K562 (cell line): ENCODE measurements at regions not wholly inside any gene's neighbourhood (a gene's known extent, or its start where the extent isn't known, plus 50 kb on each side); places are given as distances from the start of the nearest gene placed in this dataset.

Source experiments
- ATF6 ChIP-seq: sonication (generic); formaldehyde crosslinking; IDR thresholded peaks from 2 replicates; pipeline ENCODE4 v1.4.0; 2020; ENCODE audit warnings: mild to moderate bottlenecking, missing genetic modification reagents
- MAFG ChIP-seq: fragments of 450-650 bp; conservative IDR thresholded peaks from 2 replicates; pipeline ENCODE4 v1.6.1; 2016; ENCODE audit warnings: missing genetic modification characterization, missing compliant biosample characterization
- MTA2 ChIP-seq: fragments of 450-650 bp; IDR thresholded peaks from 2 replicates; pipeline ENCODE4 v1.6.1; 2016; ENCODE audit warnings: low read depth
- NR2C2 ChIP-seq, 2 experiments: fragments of 200-800 bp in 1 of 2; sonication (Bioruptor generic) in 1 of 2; sonication (generic) in 1 of 2; formaldehyde crosslinking in 1 of 2; IDR thresholded peaks; 2 replicates each; pipeline versions ENCODE4 v1.6.1 to v1.8.0; 2016 to 2022; ENCODE audit warnings: mild to moderate bottlenecking in 1 of 2, missing compliant biosample characterization in 1 of 2, missing genetic modification characterization in 1 of 2, missing genetic modification reagents in 1 of 2
- PTRF ChIP-seq: fragments of 450-650 bp; IDR thresholded peaks from 2 replicates; pipeline ENCODE4 v1.6.1; 2016; ENCODE audit warnings: mild to moderate bottlenecking, missing genetic modification characterization, missing compliant biosample characterization
- SMAD1 ChIP-seq: fragments of 150-350 bp; IDR thresholded peaks from 2 replicates; pipeline ENCODE4 v1.6.1; 2014; ENCODE audit warnings: low read length, low read depth; ENCODE audit not compliant: partially characterized antibody
- SMAD4 ChIP-seq: fragments of 250-450 bp; sonication (Bioruptor Pico); conservative IDR thresholded peaks from 2 replicates; pipeline ENCODE4 v1.8.0; 2021; ENCODE audit warnings: inconsistent platforms, mild to moderate bottlenecking, moderate library complexity
- TEAD1 ChIP-seq, 2 experiments: fragments of 450-650 bp in 1 of 2; sonication (generic) in 1 of 2; formaldehyde crosslinking; IDR thresholded peaks; 2 replicates each; pipeline versions ENCODE4 v1.4.0 to v1.8.0; 2020 to 2022; ENCODE audit warnings: mild to moderate bottlenecking in 2 of 2, missing genetic modification reagents in 1 of 2
- TEAD2 ChIP-seq: fragments of 450-650 bp; IDR thresholded peaks from 2 replicates; pipeline ENCODE4 v1.6.1; 2016; ENCODE audit warnings: missing genetic modification characterization, control low read depth, missing compliant biosample characterization
- ZNF197 ChIP-seq: fragments of 200-800 bp; sonication (Bioruptor generic); IDR thresholded peaks from 2 replicates; pipeline ENCODE4 v1.6.1; 2016; ENCODE audit warnings: low read depth, missing genetic modification characterization, missing compliant biosample characterization
- ZNF398 ChIP-seq: fragments of 250-450 bp; sonication (Bioruptor Pico); IDR thresholded peaks from 2 replicates; pipeline ENCODE4 v1.8.0; 2021; ENCODE audit warnings: moderate library complexity, mild to moderate bottlenecking, inconsistent platforms
- ZNF639 ChIP-seq, 2 experiments: fragments of 200-800 bp in 1 of 2; sonication (Bioruptor generic) in 1 of 2; sonication (generic) in 1 of 2; formaldehyde crosslinking in 1 of 2; IDR thresholded peaks in 1 of 2; conservative IDR thresholded peaks in 1 of 2; 2 replicates each; pipeline versions ENCODE4 v1.5.0 to v1.6.1; 2016 to 2020; ENCODE audit warnings: missing compliant biosample characterization in 1 of 2, missing genetic modification characterization in 1 of 2, missing genetic modification reagents in 1 of 2
- ZNF79 ChIP-seq: fragments of 250-450 bp; sonication (Bioruptor Pico); IDR thresholded peaks from 2 replicates; pipeline ENCODE4 v1.4.0; 2020; ENCODE audit warnings: low read depth, mild to moderate bottlenecking, moderate library complexity
- TF ChIP-seq, protein P1 (sequence below), 2 experiments: fragments of 150-350 bp in 1 of 2; IDR thresholded peaks; 2 replicates each; pipeline ENCODE4 v1.6.1; 2012 to 2016; ENCODE audit warnings: low read depth in 2 of 2, low read length in 2 of 2, mild to moderate bottlenecking in 1 of 2, moderate library complexity in 1 of 2
- TF ChIP-seq, protein P2 (sequence below), 2 experiments: fragments of 450-650 bp; conservative IDR thresholded peaks; 2 replicates each; pipeline ENCODE4 v1.6.1; 2017; ENCODE audit warnings: mild to moderate bottlenecking in 2 of 2, moderate library complexity in 2 of 2

DNA sequence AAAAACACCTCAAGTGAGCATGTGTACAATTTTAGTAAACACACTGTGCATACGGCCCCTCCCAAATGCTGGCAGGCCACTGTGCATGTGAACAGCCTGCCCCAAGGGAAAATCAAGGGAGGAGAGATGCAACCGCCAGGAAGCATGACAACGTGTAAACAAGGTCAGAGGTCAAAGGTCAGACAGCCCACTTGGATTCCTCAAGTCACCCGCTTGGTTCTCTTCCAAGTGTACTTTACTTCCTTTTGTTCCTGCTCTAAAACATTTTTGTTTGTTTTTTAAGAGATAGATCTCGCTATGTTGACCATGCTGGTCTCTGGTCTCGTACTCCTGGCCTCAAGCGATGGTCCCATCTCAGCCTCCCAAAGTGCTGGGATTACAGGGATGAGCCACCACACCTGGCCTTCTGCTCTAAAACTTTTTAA is 126.7 kb upstream of the SHB start (continued):
- TF ChIP-seq, protein P1, sequence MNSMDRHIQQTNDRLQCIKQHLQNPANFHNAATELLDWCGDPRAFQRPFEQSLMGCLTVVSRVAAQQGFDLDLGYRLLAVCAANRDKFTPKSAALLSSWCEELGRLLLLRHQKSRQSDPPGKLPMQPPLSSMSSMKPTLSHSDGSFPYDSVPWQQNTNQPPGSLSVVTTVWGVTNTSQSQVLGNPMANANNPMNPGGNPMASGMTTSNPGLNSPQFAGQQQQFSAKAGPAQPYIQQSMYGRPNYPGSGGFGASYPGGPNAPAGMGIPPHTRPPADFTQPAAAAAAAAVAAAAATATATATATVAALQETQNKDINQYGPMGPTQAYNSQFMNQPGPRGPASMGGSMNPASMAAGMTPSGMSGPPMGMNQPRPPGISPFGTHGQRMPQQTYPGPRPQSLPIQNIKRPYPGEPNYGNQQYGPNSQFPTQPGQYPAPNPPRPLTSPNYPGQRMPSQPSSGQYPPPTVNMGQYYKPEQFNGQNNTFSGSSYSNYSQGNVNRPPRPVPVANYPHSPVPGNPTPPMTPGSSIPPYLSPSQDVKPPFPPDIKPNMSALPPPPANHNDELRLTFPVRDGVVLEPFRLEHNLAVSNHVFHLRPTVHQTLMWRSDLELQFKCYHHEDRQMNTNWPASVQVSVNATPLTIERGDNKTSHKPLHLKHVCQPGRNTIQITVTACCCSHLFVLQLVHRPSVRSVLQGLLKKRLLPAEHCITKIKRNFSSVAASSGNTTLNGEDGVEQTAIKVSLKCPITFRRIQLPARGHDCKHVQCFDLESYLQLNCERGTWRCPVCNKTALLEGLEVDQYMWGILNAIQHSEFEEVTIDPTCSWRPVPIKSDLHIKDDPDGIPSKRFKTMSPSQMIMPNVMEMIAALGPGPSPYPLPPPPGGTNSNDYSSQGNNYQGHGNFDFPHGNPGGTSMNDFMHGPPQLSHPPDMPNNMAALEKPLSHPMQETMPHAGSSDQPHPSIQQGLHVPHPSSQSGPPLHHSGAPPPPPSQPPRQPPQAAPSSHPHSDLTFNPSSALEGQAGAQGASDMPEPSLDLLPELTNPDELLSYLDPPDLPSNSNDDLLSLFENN (IDR thresholded peaks at IDR 0.05; ENCODE audit: low read depth in 2 of 2, low read length in 2 of 2): no peak
- no peak for TF ChIP-seq ZNF79 (CRISPR knock-in tag)
- TF ChIP-seq ATF6: no peak
- peak; percentile 16; the same call in 1 of the 2 replicates for TF ChIP-seq MTA2
- TF ChIP-seq NR2C2 (CRISPR knock-in tag; IDR thresholded peaks at IDR 0.05): peak; percentile 96
- TF ChIP-seq NR2C2 (tag; IDR thresholded peaks at IDR 0.05): peak; percentile 98
- TF ChIP-seq PTRF (tag): peak; percentile 47; the same call in 1 of the 2 replicates
- TF ChIP-seq MAFG (tag): peak; percentile 9; the same call in 1 of the 2 replicates
- TF ChIP-seq SMAD4: peak; percentile 40; the same call in 1 of the 2 replicates
- TF ChIP-seq ZNF639 (CRISPR knock-in tag; conservative IDR thresholded peaks at IDR 0.05 in 1 of 2, IDR thresholded peaks at IDR 0.05 in 1 of 2): peak in 1 of 2 experiments; percentile 37; a peak in 1 of 4 replicates
- no peak for TF ChIP-seq ZNF398 (CRISPR knock-in tag)
- TF ChIP-seq ZNF197 (CRISPR knock-in tag): 0 out of 2 replicates have a peak, but pooled peaks have one; percentile 33
- TF ChIP-seq SMAD1: no peak
- TF ChIP-seq TEAD2 (tag): peak; percentile 79
- TF ChIP-seq, protein P2, sequence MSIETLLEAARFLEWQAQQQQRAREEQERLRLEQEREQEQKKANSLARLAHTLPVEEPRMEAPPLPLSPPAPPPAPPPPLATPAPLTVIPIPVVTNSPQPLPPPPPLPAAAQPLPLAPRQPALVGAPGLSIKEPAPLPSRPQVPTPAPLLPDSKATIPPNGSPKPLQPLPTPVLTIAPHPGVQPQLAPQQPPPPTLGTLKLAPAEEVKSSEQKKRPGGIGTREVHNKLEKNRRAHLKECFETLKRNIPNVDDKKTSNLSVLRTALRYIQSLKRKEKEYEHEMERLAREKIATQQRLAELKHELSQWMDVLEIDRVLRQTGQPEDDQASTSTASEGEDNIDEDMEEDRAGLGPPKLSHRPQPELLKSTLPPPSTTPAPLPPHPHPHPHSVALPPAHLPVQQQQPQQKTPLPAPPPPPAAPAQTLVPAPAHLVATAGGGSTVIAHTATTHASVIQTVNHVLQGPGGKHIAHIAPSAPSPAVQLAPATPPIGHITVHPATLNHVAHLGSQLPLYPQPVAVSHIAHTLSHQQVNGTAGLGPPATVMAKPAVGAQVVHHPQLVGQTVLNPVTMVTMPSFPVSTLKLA (conservative IDR thresholded peaks at IDR 0.05): peak in 1 of 2 experiments; percentile 37; a peak in 1 of 4 replicates
- TF ChIP-seq TEAD1 (CRISPR knock-in tag; IDR thresholded peaks at IDR 0.05): 0 out of 4 replicates have a peak, but pooled peaks of 1 of the 2 experiments have one; percentile 35
